CD8-positive, alpha-beta memory T cell (primary cell): ENCODE measurements at regions not wholly inside any gene's neighbourhood (a gene's known extent, or its start where the extent isn't known, plus 50 kb on each side); places are given as distances from the start of the nearest gene placed in this dataset.

ENCODE experiments used
- CTCF ChIA-PET: fragments of 350-600 bp; sonication (Branson Sonifier 250); formaldehyde crosslinking; loops from one replicate; lab custom pipeline; 2021; ENCODE audit warnings: antibody characterized with exemption; lab: Charles Lee
- POLR2A ChIA-PET: fragments of 350-600 bp; sonication (Branson Sonifier 250); formaldehyde crosslinking; loops from one replicate; lab custom pipeline; 2021; ENCODE audit warnings: antibody characterized with exemption; lab: Charles Lee
- DNase-seq, 5 donors: peaks; one replicate each; pipeline versions ENCODE4 v3.0.0 to v3.0.0-alpha.2; 2020 to 2022; ENCODE audit warnings: mixed read lengths in 1 of 5
- H3K27ac ChIP-seq: one replicate; pipeline ENCODE4 v1.7.0; 2013; ENCODE audit warnings: low read depth, mild to moderate bottlenecking, low read length, moderate library complexity
- H3K27me3 ChIP-seq: 2 replicates; pipeline ENCODE4 v1.7.0; 2013; ENCODE audit warnings: low read length, mild to moderate bottlenecking; ENCODE audit not compliant: insufficient read depth, poor library complexity, severe bottlenecking
- H3K36me3 ChIP-seq: 2 replicates; pipeline ENCODE4 v1.7.0; 2013; ENCODE audit warnings: mild to moderate bottlenecking, low read length, moderate library complexity; ENCODE audit not compliant: insufficient read depth
- H3K4me1 ChIP-seq: 2 replicates; pipeline ENCODE4 v1.7.0; 2013; ENCODE audit warnings: mild to moderate bottlenecking, low read length, moderate library complexity; ENCODE audit not compliant: insufficient read depth
- H3K4me3 ChIP-seq: 2 replicates; pipeline ENCODE4 v1.7.0; 2013; ENCODE audit warnings: mild to moderate bottlenecking, low read length
- H3K9me3 ChIP-seq: 2 replicates; pipeline ENCODE4 v1.7.0; 2013; ENCODE audit warnings: mild to moderate bottlenecking, low read length
- H3K27ac Mint-ChIP-seq, 8 donors: one replicate each; pipeline ENCODE4 v1.8.0; 2020 to 2021; ENCODE audit warnings: mixed read lengths in 8 of 8, mild to moderate bottlenecking in 6 of 8, inconsistent platforms in 3 of 8, moderate library complexity in 3 of 8
- H3K27me3 Mint-ChIP-seq, 2 donors: one replicate each; pipeline ENCODE4 v1.8.0; 2020 to 2021; ENCODE audit warnings: mixed read lengths in 2 of 2, mild to moderate bottlenecking in 1 of 2, moderate library complexity in 1 of 2
- H3K36me3 Mint-ChIP-seq, 3 donors: one replicate each; pipeline ENCODE4 v1.8.0; 2020 to 2021; ENCODE audit warnings: mixed read lengths in 3 of 3, inconsistent platforms in 1 of 3, mild to moderate bottlenecking in 1 of 3
- H3K4me1 Mint-ChIP-seq, 3 donors: one replicate each; pipeline ENCODE4 v1.8.0; 2020 to 2021; ENCODE audit warnings: mixed read lengths in 3 of 3, inconsistent platforms in 1 of 3, mild to moderate bottlenecking in 1 of 3
- H3K4me3 Mint-ChIP-seq, 7 donors: one replicate each; pipeline ENCODE4 v1.8.0; 2020 to 2021; ENCODE audit warnings: mixed read lengths in 7 of 7, mild to moderate bottlenecking in 6 of 7, moderate library complexity in 4 of 7, inconsistent platforms in 2 of 7
- H3K9me3 Mint-ChIP-seq, 5 donors: one replicate each; pipeline ENCODE4 v1.8.0; 2020 to 2022; ENCODE audit warnings: mixed read lengths in 5 of 5, mild to moderate bottlenecking in 3 of 5, moderate library complexity in 2 of 5, inconsistent platforms in 1 of 5

- DNase-seq: no peak
- CTCF ChIA-PET: no interaction called here
- Histone ChIP-seq H3K4me3 (no peak overlapping the region), H3K9me3 (no peaks in the 10 kb centered on the region), H3K36me3 (no peaks in the 10 kb centered on the region), H3K27ac (no peak overlapping the region), H3K27me3 (no peaks in the 10 kb centered on the region), H3K4me1 (no peaks in the 10 kb centered on the region)
- H3K4me3 Mint-ChIP-seq: no peak overlapping the region
- POLR2A ChIA-PET: no interaction called here
- H3K27ac Mint-ChIP-seq: no peak overlapping the region
- H3K9me3 Mint-ChIP-seq: no peaks in the 10 kb centered on the region
- no peaks in the 10 kb centered on the region for H3K4me1 Mint-ChIP-seq
- H3K27me3 Mint-ChIP-seq: peaks cover 3 to 7% of the 10 kb centered on the region in 2 donors
- no peaks in the 10 kb centered on the region for H3K36me3 Mint-ChIP-seq
Measured at GRCh38 chr18:78915446-78916008, 64.1 kb upstream of the SALL3 start.

- peaks cover 5 to 7% of the 10 kb centered on the region in 2 donors for H3K27me3 Mint-ChIP-seq
- no peaks in the 10 kb centered on the region for H3K4me1 ChIP-seq
- no peak overlapping the region for H3K27ac Mint-ChIP-seq
- no peak overlapping the region for H3K4me3 Mint-ChIP-seq
- H3K27ac ChIP-seq: no peak overlapping the region
- H3K4me1 Mint-ChIP-seq: no peaks in the 10 kb centered on the region
- no peaks in the 10 kb centered on the region for H3K9me3 Mint-ChIP-seq
- no peaks in the 10 kb centered on the region for H3K36me3 ChIP-seq
- no peak for DNase-seq
- ChIA-PET POLR2A (no interaction called here), CTCF (interaction anchor here (0.7 kb wide), 1 partner anchor 46 kb away, joined by 3 read pairs; no protein-coding TSS in a partner anchor)
- no peak overlapping the region for H3K4me3 ChIP-seq
- no peaks in the 10 kb centered on the region for H3K36me3 Mint-ChIP-seq
- no peaks in the 10 kb centered on the region for H3K27me3 ChIP-seq
- no peaks in the 10 kb centered on the region for H3K9me3 ChIP-seq
Measured at GRCh38 chr18:78918707-78919106, 60.9 kb upstream of the SALL3 start.

- Mint-ChIP-seq H3K4me1 (no peaks in the 10 kb centered on the region), H3K4me3 (no peak overlapping the region), H3K27me3 (peaks cover 5 to 7% of the 10 kb centered on the region in 2 donors), H3K27ac (no peak overlapping the region), H3K9me3 (no peaks in the 10 kb centered on the region), H3K36me3 (no peaks in the 10 kb centered on the region)
- no peaks in the 10 kb centered on the region for H3K4me1 ChIP-seq
- H3K4me3 ChIP-seq: no peak overlapping the region
- CTCF ChIA-PET: no interaction called here
- no peaks in the 10 kb centered on the region for H3K9me3 ChIP-seq
- H3K27me3 ChIP-seq: no peaks in the 10 kb centered on the region
- POLR2A ChIA-PET: no interaction called here
- no peak overlapping the region for H3K27ac ChIP-seq
- no peak for DNase-seq
- no peaks in the 10 kb centered on the region for H3K36me3 ChIP-seq
Measured at GRCh38 chr18:78919956-78920355, 59.7 kb upstream of the SALL3 start.

- Mint-ChIP-seq H3K27me3 (peaks cover 5 to 6% of the 10 kb centered on the region in 2 donors), H3K9me3 (no peaks in the 10 kb centered on the region), H3K4me1 (no peaks in the 10 kb centered on the region), H3K36me3 (no peaks in the 10 kb centered on the region), H3K27ac (no peak overlapping the region), H3K4me3 (no peak overlapping the region)
- no peak for DNase-seq
- H3K4me3 ChIP-seq: no peak overlapping the region
- no peaks in the 10 kb centered on the region for H3K4me1 ChIP-seq
- POLR2A ChIA-PET: no interaction called here
- no peaks in the 10 kb centered on the region for H3K27me3 ChIP-seq
- no peaks in the 10 kb centered on the region for H3K9me3 ChIP-seq
- H3K27ac ChIP-seq: no peak overlapping the region
- CTCF ChIA-PET: no interaction called here
- H3K36me3 ChIP-seq: no peaks in the 10 kb centered on the region
Measured at GRCh38 chr18:78920456-78921138, 59.0 kb upstream of the SALL3 start.

GRCh38 chr18:78922856-78923255 lies 56.8 kb upstream of the SALL3 start:
- Mint-ChIP-seq H3K4me3 (no peak overlapping the region), H3K36me3 (no peaks in the 10 kb centered on the region), H3K27me3 (peaks cover 0 to 5% of the 10 kb centered on the region in 2 donors), H3K27ac (no peak overlapping the region), H3K9me3 (no peaks in the 10 kb centered on the region), H3K4me1 (no peaks in the 10 kb centered on the region)
- Histone ChIP-seq H3K4me3 (no peak overlapping the region), H3K4me1 (no peaks in the 10 kb centered on the region), H3K9me3 (no peaks in the 10 kb centered on the region), H3K27ac (no peak overlapping the region), H3K27me3 (no peaks in the 10 kb centered on the region), H3K36me3 (no peaks in the 10 kb centered on the region)
- POLR2A ChIA-PET: no interaction called here
- CTCF ChIA-PET: interaction anchor here (1.6 to 1.8 kb wide), 2 partner anchors 12 to 14 kb away, joined by 3 to 4 read pairs; no protein-coding TSS in a partner anchor
- no peak for DNase-seq

- Histone ChIP-seq H3K4me3 (no peak overlapping the region), H3K36me3 (no peaks in the 10 kb centered on the region), H3K9me3 (no peaks in the 10 kb centered on the region), H3K27me3 (no peaks in the 10 kb centered on the region), H3K4me1 (no peaks in the 10 kb centered on the region), H3K27ac (no peak overlapping the region)
- no peak overlapping the region for H3K4me3 Mint-ChIP-seq
- DNase-seq: no peak
- H3K36me3 Mint-ChIP-seq: no peaks in the 10 kb centered on the region
- H3K4me1 Mint-ChIP-seq: no peaks in the 10 kb centered on the region
- no peaks in the 10 kb centered on the region for H3K9me3 Mint-ChIP-seq
- H3K27ac Mint-ChIP-seq: no peak overlapping the region
- POLR2A ChIA-PET: no interaction called here
- peaks cover 0 to 4% of the 10 kb centered on the region in 2 donors for H3K27me3 Mint-ChIP-seq
- CTCF ChIA-PET: interaction anchor here (1.5 kb wide), 1 partner anchor 13 kb away, joined by 4 read pairs; no protein-coding TSS in a partner anchor
Measured at GRCh38 chr18:78924301-78924700, 55.3 kb upstream of the SALL3 start.

GRCh38 chr18:78924786-78925540 lies 54.7 kb upstream of the SALL3 start:
- no peaks in the 10 kb centered on the region for H3K4me1 Mint-ChIP-seq
- no peak overlapping the region for H3K27ac ChIP-seq
- CTCF ChIA-PET: interaction anchor here (1.5 kb wide), 1 partner anchor 14 kb away, joined by 4 read pairs; no protein-coding TSS in a partner anchor
- POLR2A ChIA-PET: no interaction called here
- no peak overlapping the region for H3K4me3 ChIP-seq
- no peaks in the 10 kb centered on the region for H3K36me3 Mint-ChIP-seq
- H3K4me3 Mint-ChIP-seq: no peak overlapping the region
- no peaks in the 10 kb centered on the region for H3K27me3 ChIP-seq
- DNase-seq: no peak
- H3K27me3 Mint-ChIP-seq: peaks cover 0 to 4% of the 10 kb centered on the region in 2 donors
- no peaks in the 10 kb centered on the region for H3K4me1 ChIP-seq
- H3K9me3 Mint-ChIP-seq: no peaks in the 10 kb centered on the region
- H3K36me3 ChIP-seq: no peaks in the 10 kb centered on the region
- H3K27ac Mint-ChIP-seq: no peak overlapping the region
- no peaks in the 10 kb centered on the region for H3K9me3 ChIP-seq
